GM19238 (cell line): ENCODE measurements at regions not wholly inside any gene's neighbourhood (a gene's known extent, or its start where the extent isn't known, plus 50 kb on each side); places are given as distances from the start of the nearest gene placed in this dataset.

Source experiments
- DNase-seq: peaks from one replicate; pipeline ENCODE4 v3.0.0; 2011; ENCODE audit warnings: low spot score; ENCODE audit not compliant: insufficient read length

GRCh38 chr4:166259081-166259480 is 386.0 kb downstream of the TLL1 start:
- DNase-seq: no peak

- DNase-seq: no peak
These were observed 401.2 kb downstream of the TLL1 start for GRCh38 chr4:166274136-166274761.

DNA sequence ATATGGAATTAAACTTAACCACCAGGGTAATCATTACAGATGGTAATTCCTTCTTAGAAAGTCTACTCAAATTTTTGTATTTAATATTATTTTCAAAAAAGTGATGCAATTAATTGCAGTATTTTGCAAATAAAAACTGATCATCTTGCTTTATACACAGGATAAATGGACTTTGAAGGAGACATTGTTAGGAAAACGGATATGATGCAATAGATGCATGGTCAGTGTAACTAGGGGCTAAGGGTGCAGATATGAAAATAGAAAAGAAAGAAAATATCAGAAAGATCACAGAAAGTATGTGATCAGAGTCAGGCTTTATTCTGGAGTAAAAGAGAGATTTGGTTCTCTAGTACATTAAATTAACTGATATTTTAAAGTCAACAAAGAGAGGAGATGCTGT is 401.7 kb downstream of the TLL1 start:
- no peak for DNase-seq

- no peak for DNase-seq
These were observed 404.4 kb downstream of the TLL1 start for GRCh38 chr4:166277401-166277800.

DNA sequence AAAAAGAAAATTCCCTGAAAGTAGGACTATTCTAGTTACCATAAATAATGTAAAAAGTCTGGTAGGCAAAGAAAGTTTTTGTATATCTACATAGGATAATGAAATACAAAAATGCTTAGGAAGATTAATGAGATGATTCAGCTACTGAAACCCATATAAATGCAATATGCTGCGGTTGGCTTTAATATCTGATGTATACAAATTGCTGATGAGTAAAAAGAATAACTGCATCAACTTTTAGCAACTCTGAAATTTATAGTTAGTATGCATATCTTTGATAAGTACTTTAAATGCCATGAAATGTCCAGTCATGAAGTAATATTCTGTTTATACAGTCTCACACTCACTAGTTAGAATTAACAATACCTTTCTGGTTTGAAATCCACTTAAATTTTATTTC is 404.8 kb downstream of the TLL1 start:
- no peak for DNase-seq

- no peak for DNase-seq
These were observed 406.2 kb downstream of the TLL1 start for GRCh38 chr4:166279261-166279660.

GRCh38 chr4:166280642-166281041 is 407.6 kb downstream of the TLL1 start:
- DNase-seq: no peak

DNA sequence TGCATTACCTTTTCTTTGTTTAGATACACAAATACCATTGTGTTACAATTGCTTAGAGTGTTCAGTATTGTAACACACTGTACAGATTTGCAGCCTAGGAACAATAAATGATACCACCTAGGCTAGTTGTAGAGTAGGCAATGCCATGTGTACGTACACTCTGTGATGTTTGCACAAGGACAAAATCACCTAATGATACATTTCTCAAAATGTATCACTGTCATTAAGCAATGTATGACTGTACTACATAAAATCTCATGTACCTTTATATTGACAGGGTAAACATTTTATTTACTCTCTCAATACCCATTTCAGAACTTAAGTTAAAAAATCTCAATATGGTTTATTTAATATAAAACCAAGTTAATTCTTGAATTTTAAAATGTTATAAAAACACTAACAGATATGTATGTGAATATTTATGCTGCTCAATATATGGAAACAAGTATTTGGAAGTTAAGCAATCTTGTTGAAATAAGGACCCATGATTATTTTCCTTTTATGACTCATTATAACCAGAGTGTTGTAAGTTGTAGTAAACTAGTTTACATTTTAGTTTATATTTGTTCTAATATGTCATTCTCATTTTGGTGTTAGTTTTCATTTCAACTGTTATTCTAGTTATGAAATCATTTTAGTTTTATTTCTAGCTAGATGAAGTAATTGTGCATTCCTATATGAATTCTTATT is 409.2 kb downstream of the TLL1 start:
- no peak for DNase-seq

DNA sequence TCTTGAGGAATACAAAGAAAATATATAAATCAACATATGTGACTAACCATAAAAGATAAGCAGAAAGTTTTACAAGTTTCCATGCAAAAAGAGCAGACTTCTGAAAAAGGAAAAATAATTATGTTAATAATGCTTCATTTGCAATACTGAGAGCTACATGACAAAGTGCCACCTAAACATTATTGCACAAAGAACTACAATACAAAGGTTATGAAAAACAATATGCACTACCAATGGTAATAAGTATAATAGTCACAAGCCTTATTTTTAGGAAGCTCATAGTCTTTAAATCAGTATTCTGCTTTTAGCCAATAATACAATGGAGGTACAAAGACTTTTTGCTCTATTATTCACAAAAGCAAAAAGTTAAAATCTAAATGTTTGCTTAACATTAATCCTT is 411.2 kb downstream of the TLL1 start:
- no peak for DNase-seq

- DNase-seq: no peak
These were observed 417.4 kb downstream of the TLL1 start for GRCh38 chr4:166290426-166290825.

DNA sequence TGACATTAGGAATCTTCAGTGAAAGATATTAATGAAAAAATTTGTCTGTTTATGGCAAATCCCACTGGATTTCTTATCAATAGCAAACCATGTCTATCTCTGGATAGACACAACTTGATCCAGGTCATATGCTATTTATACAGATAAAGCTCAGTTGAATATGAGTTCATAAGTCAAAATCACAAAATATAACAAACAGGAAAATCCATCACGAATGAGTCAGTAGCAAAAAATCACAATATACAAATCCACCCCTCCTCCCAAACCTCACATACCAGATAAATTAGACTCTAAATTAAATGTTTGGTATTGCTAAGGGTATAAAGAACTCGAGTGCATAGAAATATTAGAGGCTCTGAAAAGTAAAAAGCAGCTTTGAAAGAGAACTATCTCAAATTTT is 420.5 kb downstream of the TLL1 start:
- DNase-seq: no peak

DNA sequence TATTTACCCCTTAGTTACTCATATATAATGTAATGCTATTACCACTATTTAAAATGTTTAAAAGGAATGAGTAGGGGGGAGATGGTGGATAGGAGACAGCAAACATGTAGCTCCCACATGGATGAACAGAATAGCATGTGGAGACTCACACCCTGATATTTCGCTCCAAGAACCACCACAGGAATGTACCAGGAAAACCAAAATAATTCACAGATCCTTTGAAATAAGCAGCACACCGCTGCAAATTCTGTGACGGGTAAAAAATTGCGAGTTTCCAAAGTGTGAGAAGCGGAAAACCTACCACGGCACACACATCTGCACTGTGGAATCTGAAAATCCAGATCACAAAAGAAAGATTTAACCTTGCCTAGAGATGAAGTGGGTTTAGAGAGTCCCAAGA is 428.2 kb downstream of the TLL1 start:
- no peak for DNase-seq

GRCh38 chr4:166308647-166309046 is 435.6 kb downstream of the TLL1 start:
- no peak for DNase-seq

GRCh38 chr4:166309286-166309685 is 436.2 kb downstream of the TLL1 start:
- DNase-seq: no peak

DNA sequence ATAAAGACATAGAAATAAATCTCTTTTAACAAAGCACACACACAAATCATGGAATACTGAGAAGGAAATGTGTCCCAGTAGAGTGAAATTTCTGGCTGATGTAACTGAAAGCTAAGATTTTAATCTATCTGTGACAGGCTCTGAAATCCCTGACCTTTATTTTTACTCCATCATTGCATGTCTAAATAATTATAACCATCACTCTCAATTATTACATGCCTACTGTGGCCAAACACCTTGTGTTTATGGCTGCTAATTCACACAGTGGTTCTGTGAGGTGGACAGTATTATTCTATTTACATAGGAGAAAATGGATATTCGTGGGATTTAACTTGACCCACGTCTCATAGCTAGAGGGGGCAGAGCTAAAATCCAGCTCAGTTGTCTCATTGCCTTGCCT is 438.1 kb downstream of the TLL1 start:
- DNase-seq: no peak

DNA sequence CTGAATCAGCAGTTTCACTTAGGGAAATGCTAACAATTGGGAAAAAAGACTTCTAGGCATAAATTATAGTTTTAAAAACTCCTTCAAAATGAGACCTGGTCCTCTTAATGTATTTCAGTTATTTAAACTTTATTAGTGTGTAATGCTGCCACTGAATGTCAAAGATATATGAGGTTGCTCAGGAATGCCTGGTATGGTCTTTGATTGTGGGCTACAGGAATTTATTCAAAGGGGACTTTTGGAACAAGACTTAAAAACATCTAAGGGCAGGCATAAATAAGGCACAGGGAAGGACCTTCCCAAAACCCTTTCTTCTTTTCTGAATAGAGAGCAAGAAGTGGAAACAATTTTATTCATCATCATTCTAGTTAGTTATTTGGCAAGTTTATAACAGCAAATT is 439.1 kb downstream of the TLL1 start:
- no peak for DNase-seq

DNA sequence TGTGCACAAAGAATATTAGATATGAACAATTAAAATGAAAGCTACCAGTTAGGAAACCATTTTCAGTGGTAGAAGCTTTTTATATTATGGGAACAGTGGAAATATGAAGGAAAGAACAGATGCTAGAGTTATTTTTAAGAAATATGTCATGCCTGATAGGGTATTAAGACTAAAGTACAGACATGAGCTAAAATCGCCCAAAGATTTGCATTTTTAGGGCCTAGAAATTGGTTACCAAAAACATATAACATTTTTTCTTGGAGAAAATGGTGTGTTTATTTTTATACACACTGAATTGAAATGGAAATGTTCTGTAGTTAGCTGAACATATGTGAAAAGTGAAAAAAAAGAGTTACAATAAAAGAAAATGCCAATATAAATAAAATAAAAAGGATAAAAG is 441.9 kb downstream of the TLL1 start:
- no peak for DNase-seq

- DNase-seq: no peak
These were observed 442.9 kb downstream of the TLL1 start for GRCh38 chr4:166315721-166316467.

DNA sequence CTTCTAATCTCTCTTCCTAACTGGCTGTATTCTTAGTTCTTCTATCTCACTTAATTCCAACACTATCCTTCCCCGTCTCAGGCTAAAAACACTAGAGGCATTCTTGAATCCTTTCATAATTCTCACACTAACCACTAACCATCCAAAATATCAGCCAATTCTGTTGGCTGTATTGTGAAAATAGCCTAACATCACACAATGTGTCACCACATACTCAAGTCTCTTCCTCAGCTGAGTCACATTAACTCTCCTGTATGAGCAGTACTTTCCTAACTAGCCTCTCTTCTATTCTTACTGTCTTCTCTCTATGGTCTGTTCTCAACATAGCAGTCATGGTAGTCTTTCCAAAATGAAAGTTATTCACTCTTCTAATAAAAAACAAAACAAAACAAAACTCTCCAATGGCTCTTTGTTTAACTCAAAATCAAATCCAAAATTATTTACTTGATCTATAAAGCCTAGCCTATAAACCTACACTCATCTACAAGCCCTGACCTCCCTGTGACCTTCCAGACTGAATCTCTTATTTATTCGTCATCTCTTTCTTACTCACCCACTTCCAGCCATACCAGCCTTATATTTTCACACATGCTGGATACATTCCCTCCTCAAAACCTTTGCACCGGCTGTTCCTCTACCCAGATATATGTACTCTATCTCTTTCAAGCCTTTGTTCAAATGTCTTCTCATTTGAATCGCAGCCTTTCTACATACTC is 445.9 kb downstream of the TLL1 start:
- no peak for DNase-seq

DNA sequence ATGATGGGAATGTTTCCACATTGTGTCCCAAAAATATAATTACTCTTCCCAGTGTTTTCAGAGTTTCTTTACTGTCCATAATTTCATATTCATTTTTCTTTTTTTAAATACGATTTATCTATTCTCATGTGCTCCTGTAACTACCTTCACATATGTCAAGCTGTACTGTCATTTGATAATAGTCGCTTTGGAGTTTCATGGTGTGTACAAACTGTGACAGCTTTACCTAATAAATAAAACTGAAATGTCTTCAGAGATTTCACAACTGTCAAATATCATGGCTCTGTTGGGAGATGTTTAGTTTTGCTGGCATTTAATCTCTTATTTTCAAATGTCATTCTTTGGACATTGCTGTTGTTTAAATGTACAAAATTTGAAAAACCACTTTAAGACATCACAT is 450.2 kb downstream of the TLL1 start:
- no peak for DNase-seq

GRCh38 chr4:166324321-166324720 is 451.3 kb downstream of the TLL1 start:
- no peak for DNase-seq
